Body of pancreas (tissue), 4 donors: ENCODE measurements at regions not wholly inside any gene's neighbourhood (a gene's known extent, or its start where the extent isn't known, plus 50 kb on each side); places are given as distances from the start of the nearest gene placed in this dataset. TPM values are rescaled to one million over a fixed set of nuclear protein-coding genes. Genes with fewer than 3 reads are reported as not detected.

ENCODE experiments used
- ATAC-seq: fragments of 150-250 bp; one replicate; pipeline ENCODE4 v1.9.1; 2016
- DNase-seq, 4 donors: peaks; one replicate each; pipeline ENCODE4 v3.0.0-alpha.2; 2019
- H3K27ac ChIP-seq, 4 donors: fragments of 200-600 bp; sonication (generic); 1 replicate in 3 of 4; 2 replicates in 1 of 4; pipeline versions ENCODE4 v1.5.1 to v1.6.1; 2016 to 2019; ENCODE audit warnings: mild to moderate bottlenecking in 1 of 4, mixed read lengths in 1 of 4, moderate library complexity in 1 of 4
- H3K27me3 ChIP-seq, 2 donors: fragments of 200-600 bp; sonication (generic); one replicate each; pipeline ENCODE4 v1.6.0; 2016; ENCODE audit warnings: mild to moderate bottlenecking in 1 of 2
- H3K36me3 ChIP-seq, 2 donors: fragments of 200-600 bp; sonication (generic); replicated peaks in 1 of 2; 2 replicates each; pipeline ENCODE4 v1.5.1; 2016; ENCODE audit warnings: low read depth in 2 of 2; ENCODE audit not compliant: insufficient read depth in 1 of 2
- H3K4me1 ChIP-seq: fragments of 200-600 bp; sonication (generic); one replicate; pipeline ENCODE4 v1.6.0; 2016
- H3K4me3 ChIP-seq, 2 donors: fragments of 200-600 bp; sonication (generic); 1 replicate in 1 of 2; 2 replicates in 1 of 2; pipeline ENCODE4 v1.5.1; 2016 to 2019
- H3K9me3 ChIP-seq, 3 donors: fragments of 200-600 bp; sonication (generic); 1 replicate in 2 of 3; 2 replicates in 1 of 3; pipeline ENCODE4 v1.5.1; 2016
- POLR2A ChIP-seq, 3 donors: fragments of 450-650 bp; IDR thresholded peaks; one replicate each; pipeline ENCODE4 v1.6.1; 2016; ENCODE audit warnings: antibody characterized with exemption in 3 of 3, mild to moderate bottlenecking in 2 of 3
- WGBS, 2 donors: methylation state at CpG; one replicate each; pipeline ENCODE4 v1.1.5; 2017; 5-methylcytosine and 5-hydroxymethylcytosine counted together
- intact Hi-C: fragments of 100-400 bp; cut with DNase I; formaldehyde crosslinking; loops from one replicate; pipeline ENCODE4 v1.15.1; 2023
- small RNA-seq: library from RNA; depleted of rRNA; stranded (forward); fragments of <200 nt; gene quantifications from one replicate; pipeline ENCODE3, GENCODE V24; 2016
- TF ChIP-seq, protein P1 (sequence below), 7 experiments: fragments of 450-650 bp in 4 of 7; fragments of 200-600 bp in 3 of 7; sonication (generic) in 3 of 7; IDR thresholded peaks; one replicate each; pipeline ENCODE4 v1.5.1; 2016 to 2019; ENCODE audit warnings: antibody characterized with exemption in 7 of 7

GRCh38 chr5:52735139-52735538, 52.6 kb upstream of the ITGA1 start:
- Histone ChIP-seq H3K4me1 (no peaks in the 10 kb centered on the region), H3K27ac (no peak overlapping the region), H3K36me3 (no peaks in the 10 kb centered on the region), H3K27me3 (no peaks in the 10 kb centered on the region), H3K9me3 (no peaks in the 10 kb centered on the region), H3K4me3 (no peak overlapping the region)
- WGBS, 2 donors: 68 to 78% methylated on average over 4 of the region's 4 CpGs
- no peak for TF ChIP-seq POLR2A (IDR thresholded peaks at IDR 0.05)
- TF ChIP-seq, protein P1, sequence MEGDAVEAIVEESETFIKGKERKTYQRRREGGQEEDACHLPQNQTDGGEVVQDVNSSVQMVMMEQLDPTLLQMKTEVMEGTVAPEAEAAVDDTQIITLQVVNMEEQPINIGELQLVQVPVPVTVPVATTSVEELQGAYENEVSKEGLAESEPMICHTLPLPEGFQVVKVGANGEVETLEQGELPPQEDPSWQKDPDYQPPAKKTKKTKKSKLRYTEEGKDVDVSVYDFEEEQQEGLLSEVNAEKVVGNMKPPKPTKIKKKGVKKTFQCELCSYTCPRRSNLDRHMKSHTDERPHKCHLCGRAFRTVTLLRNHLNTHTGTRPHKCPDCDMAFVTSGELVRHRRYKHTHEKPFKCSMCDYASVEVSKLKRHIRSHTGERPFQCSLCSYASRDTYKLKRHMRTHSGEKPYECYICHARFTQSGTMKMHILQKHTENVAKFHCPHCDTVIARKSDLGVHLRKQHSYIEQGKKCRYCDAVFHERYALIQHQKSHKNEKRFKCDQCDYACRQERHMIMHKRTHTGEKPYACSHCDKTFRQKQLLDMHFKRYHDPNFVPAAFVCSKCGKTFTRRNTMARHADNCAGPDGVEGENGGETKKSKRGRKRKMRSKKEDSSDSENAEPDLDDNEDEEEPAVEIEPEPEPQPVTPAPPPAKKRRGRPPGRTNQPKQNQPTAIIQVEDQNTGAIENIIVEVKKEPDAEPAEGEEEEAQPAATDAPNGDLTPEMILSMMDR (IDR thresholded peaks at IDR 0.05): no peak
- ATAC-seq: no peak
- DNase-seq: no peak
- intact Hi-C loops: no loop called here

Small RNA genes lying in the stretch of these regions (small RNA-seq; reads per million reads assigned to genes)
- gene RPS17P11: not detected
